NT2/D1 (cell line): ENCODE measurements at regions not wholly inside any gene's neighbourhood (a gene's known extent, or its start where the extent isn't known, plus 50 kb on each side); places are given as distances from the start of the nearest gene placed in this dataset.

ENCODE experiments used
- SUZ12 ChIP-seq: IDR thresholded peaks from 2 replicates; pipeline ENCODE4 v1.6.1; 2011; ENCODE audit not compliant: insufficient read length, insufficient read depth; ENCODE audit errors: extremely low read depth
- YY1 ChIP-seq: IDR thresholded peaks from 2 replicates; pipeline ENCODE4 v1.6.1; 2011; ENCODE audit not compliant: insufficient read length, insufficient read depth
- ZNF274 ChIP-seq: IDR thresholded peaks from 2 replicates; pipeline ENCODE4 v1.6.1; 2011; ENCODE audit warnings: mild to moderate bottlenecking, low read depth, low read length

DNA sequence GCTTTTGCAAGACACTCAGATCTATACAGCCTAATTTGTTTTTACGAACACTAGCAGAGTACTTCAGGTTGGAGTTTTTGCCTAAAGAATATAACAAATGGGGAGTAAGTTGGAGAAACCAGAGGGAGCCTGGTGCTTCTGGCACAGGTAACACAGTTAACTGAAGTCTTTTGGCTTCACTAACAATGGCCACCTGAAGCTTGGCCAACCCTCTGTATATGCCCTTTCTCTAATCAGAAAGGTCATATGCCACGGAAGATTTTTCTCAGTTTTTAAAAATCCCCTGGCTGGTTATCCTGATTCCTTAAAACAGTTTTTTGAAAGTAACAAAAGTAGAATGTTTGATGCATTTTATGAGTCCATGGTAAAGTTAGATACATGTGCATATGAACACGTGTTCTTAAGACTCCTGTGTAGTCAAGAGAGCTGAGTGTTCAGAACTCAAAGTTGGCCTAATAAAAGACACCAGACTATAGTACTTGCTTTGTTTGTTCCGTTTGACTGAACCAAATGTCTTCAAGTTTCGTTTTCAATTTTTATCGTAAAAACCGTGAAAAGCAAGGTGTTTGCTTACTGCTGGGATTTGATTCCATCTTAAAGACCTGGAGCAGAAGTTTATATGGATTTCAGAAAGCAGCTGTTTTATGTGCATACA, 137.5 kb downstream of the KCNRG start:
- TF ChIP-seq ZNF274 (no peak), SUZ12 (no peak), YY1 (no peak)
